Right cardiac atrium (tissue), 5 donors: ENCODE measurements at regions not wholly inside any gene's neighbourhood (a gene's known extent, or its start where the extent isn't known, plus 50 kb on each side); places are given as distances from the start of the nearest gene placed in this dataset.
A peak's percentile ranks its signal among the peaks of the same experiment; 100 is the strongest.
"Not testable (repeated sequence)": the region's sequence is repeated elsewhere in the genome, so short reads cannot be mapped to it uniquely, and the experiment has no call there.

Source experiments
- ATAC-seq, 2 donors: fragments of 200-7000 bp; cut with Tn5 transposase; one replicate each; pipeline versions ENCODE4 v1.8.0 to v1.9.1; 2020; ENCODE audit warnings: moderate library complexity in 2 of 2, mild to moderate bottlenecking in 1 of 2
- DNase-seq, 3 donors: peaks; one replicate each; pipeline ENCODE4 v3.0.0-alpha.2; 2020
- H3K27ac ChIP-seq: one replicate; pipeline ENCODE4 v1.5.1; 2013; ENCODE audit warnings: mild to moderate bottlenecking, low read length, control low read depth, moderate library complexity
- H3K27me3 ChIP-seq: one replicate; pipeline ENCODE4 v1.6.1; 2013; ENCODE audit not compliant: control insufficient read depth, insufficient read depth
- H3K4me1 ChIP-seq: one replicate; pipeline ENCODE4 v1.6.1; 2013; ENCODE audit warnings: low read length; ENCODE audit not compliant: control insufficient read depth, insufficient read depth
- H3K4me3 ChIP-seq: one replicate; pipeline ENCODE4 v1.5.1; 2013; ENCODE audit warnings: low read length, control low read depth
- H3K9me3 ChIP-seq: one replicate; pipeline ENCODE4 v1.6.1; 2013; ENCODE audit warnings: low read length; ENCODE audit not compliant: control insufficient read depth
- WGBS: extraction: QIAGEN DNeasy Blood & Tissue Kit; methylation state at CpG from one replicate; pipeline ENCODE4 v1.1.7; 2013; 5-methylcytosine and 5-hydroxymethylcytosine counted together
- intact Hi-C, 4 donors: fragments of 100-400 bp; cut with DNase I; formaldehyde crosslinking; loops; one replicate each; pipeline versions ENCODE4 v1.11.0 to v1.14.0; 2022 to 2023
- donor health status: healthy with polysubstance abuse.
- donor health status: DM: no; HTN: yes; CAD: no.
- donor health status: DM: no; HTN: no; CAD: no.
- donor health status: DM: no; HTN: yes; CAD: no; lungs with severe emphysema.
- donor health status: DM: yes; HTN: yes; CAD: no.

- WGBS = 95% methylated on average over 2 of the region's 2 CpGs
- no peak overlapping the region for H3K4me3 ChIP-seq
- H3K27ac ChIP-seq = no peak overlapping the region
- ATAC-seq (no peak), DNase-seq (no peak)
- no peaks in the 10 kb centered on the region for H3K9me3 ChIP-seq
- H3K27me3 ChIP-seq = no peaks in the 10 kb centered on the region
- intact Hi-C loops = no loop called here
- H3K4me1 ChIP-seq = no peaks in the 10 kb centered on the region
Measured at GRCh38 chr5:27788184-27788583, 749.8 kb upstream of the CDH9 start.

GRCh38 chr5:27784317-27784716 lies 745.9 kb upstream of the CDH9 start:
- Histone ChIP-seq H3K27ac (no peak overlapping the region), H3K4me1 (no peaks in the 10 kb centered on the region), H3K27me3 (no peaks in the 10 kb centered on the region), H3K9me3 (no peaks in the 10 kb centered on the region), H3K4me3 (no peak overlapping the region)
- intact Hi-C loops = no loop called here
- 43% methylated on average over 1 of the region's 1 CpG for WGBS
- ATAC-seq (no peak), DNase-seq (no peak)

DNA sequence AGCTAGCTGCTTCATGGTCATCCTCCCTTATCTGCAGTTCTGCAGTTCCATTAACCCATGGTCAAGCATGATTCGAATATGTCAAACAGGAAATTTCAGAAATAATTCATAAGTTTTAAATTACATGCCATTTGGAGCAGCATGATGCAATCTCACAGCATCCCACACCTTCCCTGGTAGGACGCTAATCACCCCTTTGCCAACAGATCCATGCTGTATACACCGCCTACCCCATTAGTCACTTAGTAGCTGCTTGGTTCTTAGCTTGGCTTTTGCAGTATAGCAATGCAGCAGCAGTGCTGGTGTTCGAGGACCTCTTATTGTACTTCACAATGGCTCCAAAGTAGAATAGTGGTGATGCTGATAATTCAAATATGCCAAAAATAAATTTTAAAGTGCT lies 739.7 kb upstream of the CDH9 start:
- ATAC-seq (no peak), DNase-seq (no peak)
- no peaks in the 10 kb centered on the region for H3K4me1 ChIP-seq
- no peak overlapping the region for H3K27ac ChIP-seq
- 84% methylated on average over 4 of the region's 4 CpGs for WGBS
- H3K4me3 ChIP-seq = no peak overlapping the region
- no peaks in the 10 kb centered on the region for H3K9me3 ChIP-seq
- H3K27me3 ChIP-seq = no peaks in the 10 kb centered on the region
- intact Hi-C loops = no loop called here

- no peaks in the 10 kb centered on the region for H3K4me1 ChIP-seq
- ATAC-seq (no peak), DNase-seq (no peak)
- H3K27ac ChIP-seq = no peak overlapping the region
- intact Hi-C loops = no loop called here
- H3K27me3 ChIP-seq = no peaks in the 10 kb centered on the region
- H3K4me3 ChIP-seq = no peak overlapping the region
- H3K9me3 ChIP-seq = no peaks in the 10 kb centered on the region
- WGBS = 41% methylated on average over 1 of the region's 1 CpG
Measured at GRCh38 chr5:27773636-27774035, 735.2 kb upstream of the CDH9 start.

GRCh38 chr5:27773166-27773565 lies 734.8 kb upstream of the CDH9 start:
- intact Hi-C loops = no loop called here
- Histone ChIP-seq H3K27me3 (no peaks in the 10 kb centered on the region), H3K27ac (no peak overlapping the region), H3K4me1 (no peaks in the 10 kb centered on the region), H3K9me3 (no peaks in the 10 kb centered on the region), H3K4me3 (no peak overlapping the region)
- 51% methylated on average over 3 of the region's 3 CpGs for WGBS
- DNase-seq (no peak), ATAC-seq (no peak)

DNA sequence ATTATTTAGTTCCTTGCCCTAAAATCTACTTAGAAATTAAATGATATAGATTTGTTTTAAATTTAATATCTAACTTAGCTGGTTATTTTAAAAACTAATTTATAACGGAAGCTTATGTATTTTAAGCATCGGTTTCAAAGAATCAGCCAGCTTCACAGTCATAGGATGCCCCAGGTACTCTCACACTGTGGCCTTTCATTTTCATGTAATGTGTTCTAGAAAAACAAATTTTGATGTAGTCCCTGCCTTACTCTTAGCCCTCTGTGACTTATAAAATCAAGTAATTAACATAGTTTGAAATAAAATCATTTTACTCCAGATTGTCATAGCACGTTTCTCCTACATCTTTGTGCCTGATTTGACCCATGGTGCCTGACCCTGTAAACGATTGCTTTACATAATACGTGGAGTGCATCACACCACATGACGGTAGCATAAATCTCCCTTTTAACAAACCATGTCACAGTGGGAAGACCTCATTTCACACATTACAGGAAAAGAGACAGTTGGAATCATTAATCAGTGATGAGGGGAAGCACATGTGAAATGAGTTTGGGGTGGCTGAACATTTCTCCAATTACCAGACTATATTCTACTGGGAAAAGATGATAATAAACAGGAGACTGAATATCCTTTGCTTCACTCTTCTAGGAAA lies 731.5 kb upstream of the CDH9 start:
- Histone ChIP-seq H3K4me3 (no peak overlapping the region), H3K4me1 (no peaks in the 10 kb centered on the region), H3K27ac (no peak overlapping the region), H3K9me3 (peaks cover 2% of the 10 kb centered on the region), H3K27me3 (no peaks in the 10 kb centered on the region)
- intact Hi-C loops = no loop called here
- WGBS = 83% methylated on average over 6 of the region's 6 CpGs
- ATAC-seq (no peak), DNase-seq (no peak)

DNA sequence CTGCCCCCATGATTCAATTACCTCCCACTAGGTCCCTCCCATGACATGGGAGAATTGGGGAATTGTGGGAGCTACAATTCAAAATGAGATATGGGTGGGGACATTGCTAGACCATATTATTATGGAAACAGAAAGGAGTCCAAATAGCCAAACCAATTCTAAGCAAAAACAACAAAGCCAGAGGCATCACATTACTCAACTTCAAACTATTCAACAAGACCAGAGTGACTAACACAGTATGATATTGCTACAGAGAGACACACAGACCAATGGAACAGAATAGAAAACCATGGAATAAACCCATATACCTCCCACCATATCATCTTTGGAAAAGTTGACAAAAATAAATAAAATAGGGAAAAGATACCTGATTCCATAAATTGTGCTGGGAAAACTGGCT lies 710.5 kb upstream of the CDH9 start:
- ATAC-seq = no peak
- intact Hi-C loops = no loop called here

DNA sequence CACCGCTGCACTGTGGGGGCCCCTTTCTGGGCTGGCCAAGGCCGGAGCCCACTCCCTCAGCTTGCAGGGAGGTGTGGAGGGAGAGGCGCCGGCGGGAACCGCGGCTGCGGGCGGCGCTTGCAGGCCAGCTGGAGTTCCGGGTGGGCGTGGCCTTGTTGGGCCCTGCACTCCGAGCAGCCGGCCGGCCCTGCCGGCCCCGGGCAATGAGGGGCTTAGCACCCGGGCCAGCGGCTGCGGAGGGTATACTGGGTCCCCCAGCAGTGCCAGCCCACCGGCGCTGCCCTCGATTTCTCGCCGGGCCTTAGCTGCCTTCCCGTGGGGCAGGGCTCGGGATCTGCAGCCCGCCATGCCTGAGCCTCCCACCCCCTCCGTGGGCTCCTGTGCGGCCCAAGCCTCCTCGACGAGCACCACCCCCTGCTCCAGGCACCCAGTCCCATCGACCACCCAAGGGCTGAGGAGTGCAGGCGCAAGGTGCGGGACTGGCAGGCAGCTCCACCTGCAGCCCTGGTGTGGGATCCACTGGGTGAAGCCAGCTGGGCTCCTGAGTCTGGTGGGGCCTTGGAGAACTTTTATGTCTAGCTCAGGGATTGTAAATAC lies 705.1 kb upstream of the CDH9 start:
- H3K4me3 ChIP-seq, H3K9me3 ChIP-seq, H3K27ac ChIP-seq, ATAC-seq, H3K27me3 ChIP-seq, intact Hi-C loops, H3K4me1 ChIP-seq: not testable (repeated sequence)
- DNase-seq = peak in 2 of 3 donors; percentile 22 to 49
- 93% methylated on average over 35 of the region's 35 CpGs for WGBS

More for the DNA sequence above, 710.5 kb upstream of the CDH9 start:
- no peak overlapping the region for H3K4me3 ChIP-seq
- H3K9me3 ChIP-seq = no peaks in the 10 kb centered on the region
- H3K4me1 ChIP-seq = no peaks in the 10 kb centered on the region
- H3K27me3 ChIP-seq = no peaks in the 10 kb centered on the region
- H3K27ac ChIP-seq = no peak overlapping the region
- no peak for DNase-seq

GRCh38 chr5:27742805-27743204 lies 704.4 kb upstream of the CDH9 start:
- 87% methylated on average over 6 of the region's 6 CpGs for WGBS
- Histone ChIP-seq H3K4me3 (no peak overlapping the region), H3K27me3 (no peaks in the 10 kb centered on the region), H3K9me3 (peaks cover 4% of the 10 kb centered on the region), H3K4me1 (no peaks in the 10 kb centered on the region), H3K27ac (no peak overlapping the region)
- ATAC-seq = no peak
- no peak for DNase-seq
- intact Hi-C loops = no loop called here

DNA sequence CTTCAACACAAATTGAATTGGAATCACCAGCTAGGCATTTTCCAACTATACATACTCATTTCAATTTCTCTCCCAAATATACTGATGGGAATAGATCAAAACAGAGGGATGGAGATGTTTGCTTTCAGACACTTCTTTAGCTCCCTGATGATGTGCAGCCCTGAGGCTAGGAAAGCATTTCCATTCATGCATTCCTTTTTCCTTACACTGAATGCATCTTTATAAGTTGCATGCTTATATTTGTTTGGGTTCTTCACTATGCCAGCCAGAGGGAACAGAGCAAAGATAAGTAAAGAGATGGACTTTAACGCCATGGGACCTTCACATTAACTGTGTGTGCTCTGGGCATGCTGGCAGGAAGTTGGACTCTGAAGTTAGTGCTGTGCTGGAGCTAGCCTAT lies 696.5 kb upstream of the CDH9 start:
- no peak overlapping the region for H3K4me3 ChIP-seq
- no peak for ATAC-seq
- peaks cover 2% of the 10 kb centered on the region for H3K9me3 ChIP-seq
- no peak overlapping the region for H3K27ac ChIP-seq
- intact Hi-C loops = no loop called here
- no peaks in the 10 kb centered on the region for H3K27me3 ChIP-seq
- DNase-seq = no peak
- WGBS = 34% methylated on average over 1 of the region's 1 CpG
- H3K4me1 ChIP-seq = no peaks in the 10 kb centered on the region

GRCh38 chr5:27733237-27733636 lies 694.9 kb upstream of the CDH9 start:
- no peak for DNase-seq
- Histone ChIP-seq H3K9me3 (peaks cover 2% of the 10 kb centered on the region), H3K27ac (no peak overlapping the region), H3K4me3 (no peak overlapping the region), H3K4me1 (no peaks in the 10 kb centered on the region), H3K27me3 (no peaks in the 10 kb centered on the region)
- intact Hi-C loops = no loop called here
- ATAC-seq = no peak

GRCh38 chr5:27727254-27727653 lies 688.9 kb upstream of the CDH9 start:
- intact Hi-C loops = no loop called here
- DNase-seq = no peak

More at GRCh38 chr5:27727254-27727653, 688.9 kb upstream of the CDH9 start:
- Histone ChIP-seq H3K4me3 (no peak overlapping the region), H3K27ac (no peak overlapping the region), H3K27me3 (no peaks in the 10 kb centered on the region), H3K4me1 (no peaks in the 10 kb centered on the region), H3K9me3 (no peaks in the 10 kb centered on the region)
- no peak for ATAC-seq
